ENCODE measurements at regions not wholly inside any gene's neighbourhood (a gene's known extent, or its start where the extent isn't known, plus 50 kb on each side); places are given as distances from the start of the nearest gene placed in this dataset.

GRCh38 chr4:187268940-187269339 is 545.3 kb upstream of the FAT1 start:
- TF ChIP-seq CTCF (IDR thresholded peaks at IDR 0.05): no peak
- no peak for TF ChIP-seq EZH2phosphoT487 (IDR thresholded peaks at IDR 0.05)
- TF ChIP-seq EZH2 (IDR thresholded peaks at IDR 0.05): no peak
- H3K9me3 ChIP-seq (ENCODE audit: low read depth): no peaks in the 10 kb centered on the region
- no peaks in the 10 kb centered on the region for H3K79me2 ChIP-seq (ENCODE audit: low read depth)
- Mint-ChIP-seq H3K27me3 (ENCODE audit: insufficient read depth, low read depth) (no peaks in the 10 kb centered on the region), H3K36me3 (no peaks in the 10 kb centered on the region), H3K27ac (no peak overlapping the region), H3K4me1 (no peaks in the 10 kb centered on the region), H3K9me3 (peaks cover 2% of the 10 kb centered on the region), H3K4me3 (no peak overlapping the region)
- H3K4me3 ChIP-seq: no peak overlapping the region
- no peak for DNase-seq (ENCODE audit: low spot score)
- peak overlapping the region; percentile 25 for H3K4me2 ChIP-seq
- H3K9ac ChIP-seq: no peak overlapping the region
- peaks cover 10% of the 10 kb centered on the region for H3F3A ChIP-seq (ENCODE audit: low read depth)
- peaks cover 12% of the 10 kb centered on the region for H3K4me1 ChIP-seq
- peak overlapping the region; percentile 81 for H3K27ac ChIP-seq
- H3K36me3 ChIP-seq: no peaks in the 10 kb centered on the region
- no peaks in the 10 kb centered on the region for H3K27me3 ChIP-seq
- H2AFZ ChIP-seq (replicated peaks): peak overlapping the region; percentile 27
- no peaks in the 10 kb centered on the region for H4K20me1 ChIP-seq (ENCODE audit: low read depth)

- peaks cover 10% of the 10 kb centered on the region for H3F3A ChIP-seq (ENCODE audit: low read depth)
- Mint-ChIP-seq H3K9me3 (peaks cover 2% of the 10 kb centered on the region), H3K4me1 (no peaks in the 10 kb centered on the region), H3K27ac (no peak overlapping the region), H3K36me3 (no peaks in the 10 kb centered on the region), H3K4me3 (no peak overlapping the region), H3K27me3 (ENCODE audit: insufficient read depth, low read depth) (no peaks in the 10 kb centered on the region)
- no peak overlapping the region for H3K4me2 ChIP-seq
- H2AFZ ChIP-seq (replicated peaks): no peak overlapping the region
- H3K4me3 ChIP-seq: no peak overlapping the region
- H4K20me1 ChIP-seq (ENCODE audit: low read depth): no peaks in the 10 kb centered on the region
- no peaks in the 10 kb centered on the region for H3K36me3 ChIP-seq
- no peaks in the 10 kb centered on the region for H3K9me3 ChIP-seq (ENCODE audit: low read depth)
- TF ChIP-seq EZH2 (IDR thresholded peaks at IDR 0.05) (no peak), EZH2phosphoT487 (IDR thresholded peaks at IDR 0.05) (no peak), CTCF (IDR thresholded peaks at IDR 0.05) (no peak)
- peaks cover 13% of the 10 kb centered on the region for H3K4me1 ChIP-seq
- DNase-seq (ENCODE audit: low spot score): no peak
- no peaks in the 10 kb centered on the region for H3K27me3 ChIP-seq
- H3K27ac ChIP-seq: no peak overlapping the region
- H3K79me2 ChIP-seq (ENCODE audit: low read depth): no peaks in the 10 kb centered on the region
- no peak overlapping the region for H3K9ac ChIP-seq
Observed at GRCh38 chr4:187270154-187270553, 546.5 kb upstream of the FAT1 start.

GRCh38 chr4:187271848-187272247 is 548.2 kb upstream of the FAT1 start:
- TF ChIP-seq EZH2phosphoT487 (IDR thresholded peaks at IDR 0.05): no peak
- Histone ChIP-seq H3K9ac (no peak overlapping the region), H3F3A (ENCODE audit: low read depth) (peaks cover 10% of the 10 kb centered on the region), H3K4me1 (peaks cover 18% of the 10 kb centered on the region), H3K79me2 (ENCODE audit: low read depth) (no peaks in the 10 kb centered on the region), H3K4me2 (no peak overlapping the region), H3K27me3 (no peaks in the 10 kb centered on the region), H3K9me3 (ENCODE audit: low read depth) (no peaks in the 10 kb centered on the region), H2AFZ (replicated peaks) (no peak overlapping the region), H3K4me3 (no peak overlapping the region), H3K36me3 (no peaks in the 10 kb centered on the region), H4K20me1 (ENCODE audit: low read depth) (no peaks in the 10 kb centered on the region), H3K27ac (no peak overlapping the region)
- Mint-ChIP-seq H3K27ac (no peak overlapping the region), H3K4me3 (no peak overlapping the region), H3K36me3 (no peaks in the 10 kb centered on the region), H3K27me3 (ENCODE audit: insufficient read depth, low read depth) (no peaks in the 10 kb centered on the region), H3K9me3 (peaks cover under 1% of the 10 kb centered on the region), H3K4me1 (no peaks in the 10 kb centered on the region)
- DNase-seq (ENCODE audit: low spot score): no peak

- Mint-ChIP-seq H3K4me1 (no peaks in the 10 kb centered on the region), H3K9me3 (no peaks in the 10 kb centered on the region), H3K36me3 (no peaks in the 10 kb centered on the region), H3K27me3 (ENCODE audit: insufficient read depth, low read depth) (no peaks in the 10 kb centered on the region), H3K27ac (no peak overlapping the region), H3K4me3 (no peak overlapping the region)
- H3K79me2 ChIP-seq (ENCODE audit: low read depth): no peaks in the 10 kb centered on the region
- H3K4me3 ChIP-seq: no peak overlapping the region
- no peak for DNase-seq (ENCODE audit: low spot score)
- H4K20me1 ChIP-seq (ENCODE audit: low read depth): no peaks in the 10 kb centered on the region
- peaks cover under 1% of the 10 kb centered on the region for H3F3A ChIP-seq (ENCODE audit: low read depth)
- H2AFZ ChIP-seq (replicated peaks): no peak overlapping the region
- H3K27me3 ChIP-seq: no peaks in the 10 kb centered on the region
- H3K9ac ChIP-seq: no peak overlapping the region
- H3K9me3 ChIP-seq (ENCODE audit: low read depth): no peaks in the 10 kb centered on the region
- H3K4me2 ChIP-seq: no peak overlapping the region
- TF ChIP-seq EZH2 (IDR thresholded peaks at IDR 0.05) (no peak), EZH2phosphoT487 (IDR thresholded peaks at IDR 0.05) (no peak), CTCF (IDR thresholded peaks at IDR 0.05) (no peak)
- no peak overlapping the region for H3K27ac ChIP-seq
- H3K4me1 ChIP-seq: peaks cover 8% of the 10 kb centered on the region
- no peaks in the 10 kb centered on the region for H3K36me3 ChIP-seq
Observed at GRCh38 chr4:187274153-187274552, 550.5 kb upstream of the FAT1 start.

All from neural progenitor cell (in vitro differentiated cells).